IPS-18c (cell line): ENCODE measurements at regions not wholly inside any gene's neighbourhood (a gene's known extent, or its start where the extent isn't known, plus 50 kb on each side); places are given as distances from the start of the nearest gene placed in this dataset.

ENCODE experiments used
- H3K4me3 ChIP-seq: 2 replicates; pipeline ENCODE4 v1.7.0; 2013; ENCODE audit warnings: low read depth, mild to moderate bottlenecking, low read length, moderate library complexity; ENCODE audit not compliant: insufficient read depth
- H3K9me3 ChIP-seq: one replicate; pipeline ENCODE4 v1.6.1; 2013; ENCODE audit warnings: mild to moderate bottlenecking, low read length, moderate library complexity; ENCODE audit not compliant: control insufficient read depth, insufficient read depth

DNA sequence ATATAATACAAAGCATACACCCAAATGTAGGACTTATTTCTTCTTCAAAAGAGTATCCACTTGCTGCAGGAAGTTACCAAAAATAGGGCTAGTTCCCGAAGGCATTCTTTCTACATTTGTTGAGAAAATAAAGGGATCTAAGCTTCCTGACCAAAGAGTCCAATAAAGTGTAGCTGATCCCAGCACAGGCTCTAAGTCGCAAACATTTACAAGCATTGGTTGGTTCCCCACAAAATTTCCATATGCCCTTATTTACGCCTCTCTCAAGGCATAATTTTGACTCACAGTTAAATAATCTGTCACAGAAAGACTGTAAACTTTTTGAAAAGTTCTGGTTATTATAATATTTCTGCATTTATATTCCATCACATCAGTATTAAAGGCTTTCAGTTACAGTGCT is 1520.1 kb upstream of the ZEB2 start:
- no peak overlapping the region for H3K4me3 ChIP-seq
- no peaks in the 10 kb centered on the region for H3K9me3 ChIP-seq

DNA sequence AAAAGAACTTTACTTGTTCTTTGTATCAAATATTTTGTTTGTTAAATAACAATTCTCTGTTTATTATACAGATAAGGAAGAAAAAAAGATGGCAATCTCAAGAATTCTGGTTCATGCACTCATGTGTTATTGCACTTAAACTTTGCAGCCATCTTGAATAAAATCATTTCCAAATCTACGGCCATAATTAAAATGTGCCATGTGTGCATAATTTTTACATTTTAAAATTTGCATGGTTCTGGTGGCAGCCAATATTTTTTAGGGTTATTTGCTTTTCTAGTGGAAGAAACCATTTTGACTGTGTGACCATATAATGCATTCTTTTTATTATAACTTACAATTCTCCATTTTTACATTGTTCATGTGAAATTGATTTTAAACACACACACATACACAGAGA is 1518.1 kb upstream of the ZEB2 start:
- Histone ChIP-seq H3K4me3 (no peak overlapping the region), H3K9me3 (no peaks in the 10 kb centered on the region)

DNA sequence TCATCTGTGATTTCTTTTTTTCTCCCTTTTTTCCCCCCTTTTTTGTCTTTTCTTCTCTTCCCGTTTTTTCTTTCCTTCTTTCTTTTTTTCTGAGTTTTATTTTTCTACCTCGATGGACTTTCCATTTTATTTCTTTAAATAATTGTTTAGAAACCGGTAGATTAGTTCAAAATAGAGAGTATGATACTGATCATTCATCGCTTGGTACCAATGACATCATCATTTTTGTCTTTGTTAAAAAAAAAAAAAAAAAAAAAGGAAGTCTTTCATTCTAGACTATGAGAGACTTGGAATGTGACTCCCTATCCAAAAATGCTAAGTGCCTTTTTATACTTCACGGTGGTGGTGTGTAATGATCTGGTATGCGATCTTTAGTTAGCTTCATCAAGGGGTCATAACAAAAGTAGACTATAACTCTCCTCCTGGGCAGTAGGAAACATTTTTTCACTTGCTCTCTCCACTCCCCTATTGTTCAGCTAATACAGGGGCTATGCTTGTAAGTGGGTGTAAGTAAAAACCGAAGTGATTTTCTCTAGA is 1517.5 kb upstream of the ZEB2 start:
- Histone ChIP-seq H3K9me3 (no peaks in the 10 kb centered on the region), H3K4me3 (no peak overlapping the region)

DNA sequence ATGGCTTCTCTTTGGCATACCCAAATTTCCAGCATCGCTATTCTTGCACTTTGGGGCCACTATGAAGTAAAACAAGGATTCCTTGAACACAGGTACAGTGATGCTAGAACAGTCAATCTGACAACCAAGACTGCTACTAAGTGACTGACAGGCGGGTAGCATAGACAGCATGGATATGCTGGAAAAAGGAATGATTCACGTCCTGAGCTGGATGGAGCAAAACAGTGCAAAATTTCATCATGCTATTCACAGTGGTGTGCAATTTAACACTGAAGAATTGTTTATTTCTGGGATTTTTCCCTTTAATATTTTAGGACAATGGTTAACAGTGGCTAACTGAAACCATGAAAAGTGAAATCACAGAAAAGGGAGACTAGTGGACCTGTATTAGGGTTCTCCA is 1511.2 kb upstream of the ZEB2 start:
- no peak overlapping the region for H3K4me3 ChIP-seq
- H3K9me3 ChIP-seq = no peaks in the 10 kb centered on the region

DNA sequence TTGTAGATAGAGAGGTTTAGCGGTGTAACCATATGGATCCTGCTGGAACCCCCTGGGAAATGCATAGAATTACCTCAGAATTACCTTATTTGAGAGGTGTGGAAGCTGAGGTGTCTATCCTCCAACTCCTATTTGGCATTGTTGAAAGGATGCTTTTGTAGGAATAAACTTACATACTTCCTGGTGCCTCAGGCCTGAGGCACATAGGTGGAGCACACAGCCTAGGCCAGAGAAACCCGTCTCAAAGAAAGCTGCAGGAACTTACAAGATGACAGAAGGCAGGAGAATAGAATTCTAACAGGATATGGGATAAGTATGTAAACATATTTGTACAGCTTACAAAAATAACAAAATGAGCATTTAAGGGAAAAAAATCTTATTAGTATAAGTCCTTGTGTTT is 1507.2 kb upstream of the ZEB2 start:
- no peaks in the 10 kb centered on the region for H3K9me3 ChIP-seq
- no peak overlapping the region for H3K4me3 ChIP-seq

DNA sequence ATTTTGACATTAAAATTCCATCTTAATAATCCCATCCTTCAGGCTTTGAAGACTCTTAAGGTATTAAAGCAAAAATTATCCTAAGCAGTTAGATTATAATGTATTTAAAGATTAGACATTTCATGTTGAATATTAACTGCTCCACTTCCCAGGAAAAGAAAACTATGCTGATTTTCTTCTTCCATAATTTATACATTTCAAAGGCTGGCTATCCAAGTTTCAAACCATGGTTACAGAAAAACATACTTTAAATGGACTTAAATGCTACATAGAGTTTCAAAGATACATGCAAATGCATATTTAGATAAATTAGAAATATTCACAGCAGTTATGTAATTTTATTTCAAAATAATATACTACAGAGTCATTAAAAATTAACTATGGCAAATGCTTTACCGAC is 1505.6 kb upstream of the ZEB2 start:
- no peak overlapping the region for H3K4me3 ChIP-seq

DNA sequence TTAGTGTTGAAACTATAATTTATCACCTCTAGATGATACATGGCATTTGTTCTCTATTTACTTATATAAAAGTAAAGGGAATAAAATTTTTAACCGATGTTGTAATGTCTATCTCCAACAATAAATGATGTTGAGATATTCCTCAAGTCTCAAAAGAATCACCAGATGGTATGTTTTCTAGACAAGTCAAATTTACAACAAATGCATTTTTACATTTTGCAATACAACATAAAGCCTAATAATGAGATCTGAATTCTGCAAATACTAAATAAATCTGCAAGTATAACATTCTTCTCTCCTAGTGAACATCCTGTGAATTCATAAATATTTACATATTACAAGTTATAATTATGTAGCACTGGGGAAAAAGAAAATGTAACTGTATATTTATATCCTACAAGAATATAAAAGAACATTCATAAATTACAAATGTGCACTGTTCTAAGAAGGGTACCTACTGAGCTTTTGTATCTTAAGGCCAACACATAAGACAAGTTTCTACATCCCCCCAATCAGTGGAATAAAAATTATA is 1504.4 kb upstream of the ZEB2 start:
- H3K9me3 ChIP-seq = no peaks in the 10 kb centered on the region
- H3K4me3 ChIP-seq = no peak overlapping the region

More for the DNA sequence above, 1505.6 kb upstream of the ZEB2 start:
- H3K9me3 ChIP-seq = no peaks in the 10 kb centered on the region

DNA sequence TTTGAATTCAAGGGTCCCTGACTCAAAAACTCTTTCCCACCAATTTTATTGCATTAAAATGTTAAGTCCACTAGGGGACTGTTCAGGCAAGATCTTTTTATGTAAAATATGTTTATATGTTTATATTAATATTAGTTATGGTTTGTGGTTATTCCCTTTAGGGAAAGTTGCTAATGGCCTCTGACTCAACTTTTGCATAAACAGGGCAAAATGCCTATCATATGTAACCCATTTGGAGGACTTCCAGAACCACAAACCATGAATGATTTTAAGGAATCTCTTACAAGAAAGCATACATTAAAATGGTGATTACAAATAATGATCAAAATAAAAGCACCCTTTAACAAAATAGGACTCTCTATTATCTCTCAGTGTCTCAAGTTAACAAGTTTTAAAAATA is 1484.5 kb upstream of the ZEB2 start:
- no peaks in the 10 kb centered on the region for H3K9me3 ChIP-seq

DNA sequence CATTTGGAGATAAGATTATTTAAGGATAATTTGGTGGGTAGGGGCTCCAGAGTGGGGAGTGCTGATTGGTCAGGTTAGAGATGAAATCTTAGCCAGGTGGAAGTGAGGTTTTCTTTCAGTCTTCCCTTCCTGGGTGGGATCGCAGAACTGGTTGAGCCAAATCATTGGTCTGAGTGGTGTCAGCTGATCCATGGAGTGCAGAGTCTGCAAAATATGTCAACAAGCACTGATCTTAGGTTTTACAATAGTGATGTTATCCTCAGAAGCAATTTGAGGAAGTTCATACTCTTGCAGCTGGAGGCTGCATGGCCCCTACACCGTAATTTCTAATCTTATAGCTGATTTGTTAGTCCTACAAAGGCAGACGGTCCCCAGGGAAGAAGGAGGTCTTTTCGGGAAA is 1483.4 kb upstream of the ZEB2 start:
- Histone ChIP-seq H3K4me3 (no peak overlapping the region), H3K9me3 (no peaks in the 10 kb centered on the region)

More for the DNA sequence above, 1484.5 kb upstream of the ZEB2 start:
- no peak overlapping the region for H3K4me3 ChIP-seq

DNA sequence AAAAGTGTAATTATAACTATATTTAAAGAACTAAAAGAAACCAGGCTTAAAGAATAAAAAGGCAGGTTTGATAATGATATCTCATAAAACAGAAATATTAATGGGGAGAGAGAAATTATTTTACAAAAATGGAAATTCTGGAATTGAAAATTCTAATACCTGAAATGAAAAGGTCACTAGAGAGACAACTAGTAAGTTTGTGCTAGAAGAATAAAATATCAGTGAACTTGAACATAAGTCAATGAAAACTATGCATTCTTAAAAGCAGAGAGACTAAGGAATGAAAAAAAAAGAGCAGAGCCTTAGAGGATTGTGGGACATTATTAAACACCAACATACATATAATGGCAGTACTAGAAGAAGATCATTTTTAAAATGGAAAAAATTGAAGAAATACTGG is 1475.0 kb upstream of the ZEB2 start:
- H3K4me3 ChIP-seq = no peak overlapping the region
- H3K9me3 ChIP-seq = no peaks in the 10 kb centered on the region

DNA sequence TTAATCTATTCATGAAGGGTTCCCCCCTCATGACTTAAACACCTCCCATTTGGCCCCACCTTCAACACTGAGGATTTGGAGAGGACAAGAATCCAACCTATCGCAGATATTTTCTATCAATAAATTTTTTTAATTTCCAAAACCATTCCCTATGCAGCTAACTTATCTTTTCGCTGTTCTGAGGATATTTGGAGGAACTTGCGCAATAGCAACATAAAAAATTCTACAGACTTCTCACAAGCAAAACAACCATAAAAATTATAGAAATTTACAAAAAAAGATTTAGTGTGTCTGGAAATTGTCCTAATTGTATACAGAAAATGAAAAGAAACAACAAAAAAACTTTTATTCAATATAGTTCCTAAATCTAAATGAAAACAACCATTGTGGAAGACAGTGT is 1472.7 kb upstream of the ZEB2 start:
- no peaks in the 10 kb centered on the region for H3K9me3 ChIP-seq

DNA sequence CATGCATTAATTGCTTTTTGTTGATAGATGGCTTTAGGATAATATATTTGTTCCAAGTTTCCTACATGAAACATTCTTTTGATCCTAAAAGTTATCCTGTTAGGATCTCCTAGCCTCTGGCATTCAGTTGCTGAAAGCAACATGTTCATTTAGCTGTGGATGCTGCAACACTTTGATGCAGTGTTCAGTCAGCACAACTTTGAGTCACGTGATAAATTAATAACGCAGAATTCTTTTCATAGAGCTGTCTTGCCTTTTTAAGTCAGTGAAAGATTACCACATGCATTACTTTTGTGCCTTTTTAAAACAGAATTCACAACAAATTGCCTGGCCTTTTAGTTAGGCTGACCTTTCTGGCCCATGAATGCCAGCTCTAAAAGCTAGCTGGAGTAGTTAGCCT is 1467.9 kb upstream of the ZEB2 start:
- Histone ChIP-seq H3K4me3 (no peak overlapping the region), H3K9me3 (no peaks in the 10 kb centered on the region)

More for the DNA sequence above, 1472.7 kb upstream of the ZEB2 start:
- no peak overlapping the region for H3K4me3 ChIP-seq

DNA sequence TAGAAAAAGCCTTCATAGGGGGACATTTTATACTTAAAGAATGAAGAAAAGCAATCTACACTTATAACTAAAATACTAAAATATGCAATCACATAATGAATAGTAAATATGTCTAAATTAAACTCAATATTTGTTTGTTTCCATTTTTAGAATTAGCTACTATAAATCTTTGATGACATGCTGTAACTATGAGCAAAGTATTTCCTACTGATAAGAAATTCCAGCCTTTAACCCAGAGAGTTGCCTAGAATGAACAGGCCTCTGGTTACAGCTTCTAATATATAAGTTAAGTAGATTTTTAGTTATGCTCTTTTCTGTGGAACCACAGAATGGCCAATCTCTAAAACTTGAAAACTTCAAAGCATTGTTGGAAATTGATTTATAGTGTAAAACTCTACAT is 1465.6 kb upstream of the ZEB2 start:
- Histone ChIP-seq H3K9me3 (no peaks in the 10 kb centered on the region), H3K4me3 (no peak overlapping the region)

DNA sequence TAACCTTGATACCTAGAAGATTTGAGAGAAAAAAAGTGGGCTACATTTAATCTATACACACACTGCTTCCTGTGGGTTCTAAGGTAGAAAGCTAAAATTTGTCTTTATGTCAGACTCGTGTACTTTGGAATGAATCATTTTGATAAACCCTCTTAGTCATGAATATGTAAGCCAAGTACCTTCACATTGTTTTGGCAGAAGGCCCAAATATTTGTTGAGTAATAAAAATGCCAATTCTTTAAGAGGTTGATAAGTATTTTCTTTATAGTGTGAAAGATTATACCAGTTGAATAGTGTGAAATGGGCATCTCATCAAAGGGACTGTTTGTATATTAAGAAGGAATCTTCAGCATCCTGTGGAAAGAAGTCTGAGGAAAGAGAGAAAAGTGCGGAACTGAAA is 1464.7 kb upstream of the ZEB2 start:
- H3K4me3 ChIP-seq = no peak overlapping the region

DNA sequence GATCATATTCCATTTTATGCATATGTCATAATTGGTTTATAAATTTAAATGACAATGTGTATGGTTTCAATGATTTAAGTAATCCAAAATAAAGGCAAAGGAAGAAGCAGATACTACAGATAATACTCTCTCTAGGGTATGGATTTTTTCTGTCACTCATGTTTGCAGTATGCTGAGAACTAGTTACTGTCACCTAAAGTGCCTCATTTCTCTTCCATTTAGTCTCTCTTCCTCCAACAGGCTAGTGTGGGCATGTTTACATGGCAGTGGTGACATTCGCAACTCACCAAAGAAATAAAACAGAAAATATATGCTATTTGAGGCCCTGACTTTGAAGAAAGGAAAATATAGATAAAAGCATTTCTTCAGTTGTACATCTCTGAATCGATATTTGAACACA is 1460.4 kb upstream of the ZEB2 start:
- Histone ChIP-seq H3K9me3 (no peaks in the 10 kb centered on the region), H3K4me3 (no peak overlapping the region)

More for the DNA sequence above, 1464.7 kb upstream of the ZEB2 start:
- no peaks in the 10 kb centered on the region for H3K9me3 ChIP-seq

DNA sequence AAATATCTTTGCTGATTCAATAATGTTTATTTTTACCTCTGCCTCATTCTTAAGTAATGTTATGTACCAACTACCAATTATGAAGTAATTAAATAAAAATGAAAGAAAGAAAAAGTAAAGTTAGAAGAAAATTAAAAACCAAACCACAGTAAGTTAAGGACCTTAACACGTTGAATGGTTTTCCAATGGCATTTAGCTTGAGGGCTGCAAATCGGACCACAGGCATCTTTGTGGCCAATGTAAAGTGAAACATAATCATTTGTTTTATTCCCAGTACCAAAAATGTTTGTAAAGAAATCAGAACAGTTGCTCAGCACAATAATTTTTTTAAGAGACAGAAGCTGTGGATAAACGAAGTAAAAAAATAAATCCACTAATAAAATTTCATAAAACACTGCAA is 1455.5 kb upstream of the ZEB2 start:
- Histone ChIP-seq H3K9me3 (no peaks in the 10 kb centered on the region), H3K4me3 (no peak overlapping the region)

DNA sequence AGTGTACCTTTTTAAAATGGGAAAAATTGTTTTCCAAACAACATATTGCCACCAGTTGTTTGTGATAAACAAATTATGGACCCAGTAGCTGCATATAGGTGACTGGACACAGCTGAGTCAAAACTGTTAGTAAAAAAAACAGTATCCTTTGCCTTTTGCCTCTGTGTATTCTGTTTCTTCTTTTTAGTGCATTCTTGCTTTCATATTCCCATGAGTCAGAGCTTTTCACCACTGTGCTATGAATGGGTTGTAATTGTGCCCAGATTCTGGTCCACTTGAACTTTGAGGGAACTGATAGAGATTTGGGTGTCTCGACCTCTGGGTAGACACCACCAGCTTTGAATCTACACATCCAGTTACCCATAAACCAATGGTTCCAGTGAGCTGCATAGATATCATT is 1441.9 kb upstream of the ZEB2 start:
- Histone ChIP-seq H3K4me3 (no peak overlapping the region), H3K9me3 (peaks cover 7% of the 10 kb centered on the region)

DNA sequence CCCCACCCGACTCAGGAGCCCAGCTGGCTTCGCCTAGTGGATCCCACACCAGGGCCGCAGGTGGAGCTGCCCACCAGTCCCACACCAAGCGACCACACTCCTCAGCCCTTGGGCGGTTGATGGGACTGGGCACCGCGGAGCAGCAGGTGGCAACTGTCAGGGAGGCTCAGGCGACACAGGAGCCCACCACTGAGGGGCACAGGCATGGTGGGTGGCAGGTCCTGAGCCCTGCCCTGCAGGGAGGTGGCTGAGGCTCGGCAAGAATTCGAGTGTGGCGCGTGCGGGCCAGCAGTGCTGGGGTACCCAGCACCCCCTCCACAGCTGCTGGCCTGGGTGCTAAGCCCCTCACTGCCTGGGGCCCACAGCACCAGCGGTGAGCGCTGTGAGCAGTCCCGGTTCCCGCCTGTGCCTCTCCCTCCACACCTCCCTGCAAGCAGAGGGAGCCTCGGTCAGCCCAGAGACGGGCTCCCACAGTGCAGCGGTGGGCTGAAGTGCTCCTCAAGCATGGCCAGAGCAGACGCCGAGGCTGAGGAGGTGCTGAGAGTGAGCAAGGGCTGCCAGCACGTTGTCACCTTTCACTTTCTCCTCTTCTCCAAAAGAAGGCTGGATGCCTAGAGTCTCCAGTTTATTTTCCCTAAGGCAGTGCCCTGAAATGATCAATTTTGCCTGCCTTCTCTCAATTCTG is 1440.7 kb upstream of the ZEB2 start:
- H3K4me3 ChIP-seq = no peak overlapping the region; the same call in 1 of the 2 replicates

DNA sequence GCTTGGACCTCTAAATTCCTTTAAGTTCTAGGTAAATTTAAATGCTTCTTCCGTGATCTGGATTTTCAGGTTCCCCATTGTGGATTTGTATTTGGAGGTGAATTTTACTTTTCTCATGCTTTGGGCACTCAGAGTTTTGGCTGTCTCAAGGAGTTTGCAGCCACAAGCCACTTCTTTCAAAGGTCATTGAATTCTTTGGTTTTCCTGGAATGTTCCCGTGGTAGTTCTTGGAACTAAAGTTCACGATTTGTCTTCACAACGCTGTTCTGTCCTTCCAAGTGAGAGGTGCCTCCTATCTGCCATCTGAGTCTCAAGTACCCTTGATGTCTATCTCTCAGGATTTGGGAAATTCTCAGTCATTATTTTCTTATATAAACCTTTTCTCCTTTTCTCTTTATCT is 1438.7 kb upstream of the ZEB2 start:
- H3K9me3 ChIP-seq = peaks cover 7% of the 10 kb centered on the region

More for the DNA sequence above, 1440.7 kb upstream of the ZEB2 start:
- H3K9me3 ChIP-seq = peaks cover 7% of the 10 kb centered on the region

More for the DNA sequence above, 1438.7 kb upstream of the ZEB2 start:
- no peak overlapping the region for H3K4me3 ChIP-seq
